ENCODE measurements at regions not wholly inside any gene's neighbourhood (a gene's known extent, or its start where the extent isn't known, plus 50 kb on each side); places are given as distances from the start of the nearest gene placed in this dataset.
"Not testable (repeated sequence)": the region's sequence is repeated elsewhere in the genome, so short reads cannot be mapped to it uniquely, and the experiment has no call there.

DNA sequence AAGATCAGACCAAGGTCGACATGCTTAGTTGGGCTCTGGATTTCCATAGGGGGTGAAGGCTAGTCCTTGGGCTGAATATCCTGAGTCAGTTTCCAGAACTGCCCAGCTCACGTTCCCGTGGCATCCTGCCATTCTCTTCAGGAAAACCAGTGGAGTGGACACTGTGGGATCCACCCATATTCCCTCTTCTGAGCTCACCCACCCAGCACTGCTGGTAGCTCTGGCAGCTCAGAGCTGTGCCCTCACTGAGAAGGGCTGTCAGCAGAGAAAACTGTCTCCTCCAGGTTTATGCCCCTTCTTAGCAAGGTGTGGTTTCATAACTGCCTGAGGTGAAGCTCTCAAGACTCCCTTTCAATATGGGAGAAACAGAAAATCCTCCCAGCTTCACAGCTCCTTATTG is 111.7 kb downstream of the GGTLC2 start (continued):
- TF ChIP-seq, protein P1, sequence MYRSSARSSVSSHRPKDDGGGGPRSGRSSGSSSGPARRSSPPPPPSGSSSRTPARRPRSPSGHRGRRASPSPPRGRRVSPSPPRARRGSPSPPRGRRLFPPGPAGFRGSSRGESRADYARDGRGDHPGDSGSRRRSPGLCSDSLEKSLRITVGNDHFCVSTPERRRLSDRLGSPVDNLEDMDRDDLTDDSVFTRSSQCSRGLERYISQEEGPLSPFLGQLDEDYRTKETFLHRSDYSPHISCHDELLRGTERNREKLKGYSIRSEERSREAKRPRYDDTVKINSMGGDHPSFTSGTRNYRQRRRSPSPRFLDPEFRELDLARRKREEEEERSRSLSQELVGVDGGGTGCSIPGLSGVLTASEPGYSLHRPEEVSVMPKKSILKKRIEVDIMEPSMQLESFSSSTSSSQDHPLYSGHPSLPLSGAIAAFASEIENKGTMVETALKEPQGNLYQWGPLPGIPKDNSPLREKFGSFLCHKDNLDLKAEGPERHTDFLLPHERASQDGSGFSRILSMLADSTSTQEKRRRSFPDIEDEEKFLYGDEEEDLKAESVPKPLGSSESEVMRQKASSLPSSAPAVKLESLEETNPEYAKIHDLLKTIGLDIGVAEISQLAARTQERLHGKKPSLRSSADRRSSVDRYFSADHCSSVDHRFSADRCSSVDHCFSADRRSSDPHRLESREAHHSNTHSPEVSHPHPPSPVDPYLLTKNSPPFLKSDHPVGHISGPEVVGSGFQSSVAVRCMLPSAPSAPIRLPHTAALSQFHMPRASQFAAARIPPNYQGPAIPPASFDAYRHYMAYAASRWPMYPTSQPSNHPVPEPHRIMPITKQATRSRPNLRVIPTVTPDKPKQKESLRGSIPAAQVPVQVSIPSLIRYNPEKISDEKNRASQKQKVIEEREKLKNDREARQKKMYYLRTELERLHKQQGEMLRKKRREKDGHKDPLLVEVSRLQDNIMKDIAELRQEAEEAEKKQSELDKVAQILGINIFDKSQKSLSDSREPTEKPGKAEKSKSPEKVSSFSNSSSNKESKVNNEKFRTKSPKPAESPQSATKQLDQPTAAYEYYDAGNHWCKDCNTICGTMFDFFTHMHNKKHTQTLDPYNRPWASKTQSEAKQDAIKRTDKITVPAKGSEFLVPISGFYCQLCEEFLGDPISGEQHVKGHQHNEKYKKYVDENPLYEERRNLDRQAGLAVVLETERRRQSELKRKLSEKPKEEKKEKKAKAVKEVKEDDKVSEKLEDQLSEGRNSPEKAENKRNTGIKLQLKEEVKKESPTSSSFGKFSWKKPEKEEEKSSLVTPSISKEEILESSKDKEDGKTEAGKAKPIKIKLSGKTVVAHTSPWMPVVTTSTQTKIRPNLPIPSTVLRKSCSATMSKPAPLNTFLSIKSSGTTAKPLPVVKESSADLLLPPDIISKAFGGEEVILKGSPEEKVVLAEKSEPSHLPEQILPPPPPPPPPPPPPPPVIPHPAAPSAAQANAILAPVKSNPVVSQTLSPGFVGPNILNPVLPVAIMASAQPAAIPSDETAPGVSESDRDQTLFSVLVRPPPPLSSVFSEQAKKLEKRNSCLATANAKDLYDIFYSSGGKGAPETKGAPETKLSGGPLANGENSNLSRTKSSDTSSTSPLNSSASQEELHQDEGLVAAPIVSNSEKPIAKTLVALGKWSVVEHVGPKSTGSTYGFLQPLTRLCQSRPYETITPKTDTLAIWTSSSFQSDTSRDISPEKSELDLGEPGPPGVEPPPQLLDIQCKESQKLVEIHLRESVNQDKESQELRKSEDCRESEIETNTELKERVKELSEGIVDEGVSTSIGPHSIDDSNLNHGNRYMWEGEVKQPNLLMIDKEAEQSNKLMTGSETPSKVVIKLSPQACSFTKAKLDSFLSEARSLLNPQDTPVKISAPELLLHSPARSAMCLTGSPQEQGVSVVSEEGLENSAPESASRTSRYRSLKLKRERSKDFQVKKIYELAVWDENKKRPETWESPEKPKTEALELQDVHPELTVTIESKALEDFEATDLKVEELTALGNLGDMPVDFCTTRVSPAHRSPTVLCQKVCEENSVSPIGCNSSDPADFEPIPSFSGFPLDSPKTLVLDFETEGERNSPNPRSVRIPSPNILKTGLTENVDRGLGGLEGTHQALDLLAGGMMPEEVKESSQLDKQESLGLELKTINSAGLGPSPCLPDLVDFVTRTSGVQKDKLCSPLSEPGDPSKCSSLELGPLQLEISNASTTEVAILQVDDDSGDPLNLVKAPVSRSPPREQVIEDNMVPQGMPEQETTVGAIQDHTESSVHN (CRISPR knock-in tag; IDR thresholded peaks at IDR 0.05): no peak
- TF ChIP-seq, protein P2, sequence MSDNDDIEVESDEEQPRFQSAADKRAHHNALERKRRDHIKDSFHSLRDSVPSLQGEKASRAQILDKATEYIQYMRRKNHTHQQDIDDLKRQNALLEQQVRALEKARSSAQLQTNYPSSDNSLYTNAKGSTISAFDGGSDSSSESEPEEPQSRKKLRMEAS (IDR thresholded peaks at IDR 0.05): no peak
- TF ChIP-seq ZNF335 (CRISPR knock-in tag; IDR thresholded peaks at IDR 0.05) (no peak), ZNF10 (CRISPR knock-in tag; IDR thresholded peaks at IDR 0.05; ENCODE audit: borderline replicate concordance, low read depth) (no peak), RFX3 (CRISPR knock-in tag; IDR thresholded peaks at IDR 0.05) (no peak), HMG20A (CRISPR knock-in tag; IDR thresholded peaks at IDR 0.05; ENCODE audit: borderline replicate concordance) (no peak)
- TF ChIP-seq, protein P3, sequence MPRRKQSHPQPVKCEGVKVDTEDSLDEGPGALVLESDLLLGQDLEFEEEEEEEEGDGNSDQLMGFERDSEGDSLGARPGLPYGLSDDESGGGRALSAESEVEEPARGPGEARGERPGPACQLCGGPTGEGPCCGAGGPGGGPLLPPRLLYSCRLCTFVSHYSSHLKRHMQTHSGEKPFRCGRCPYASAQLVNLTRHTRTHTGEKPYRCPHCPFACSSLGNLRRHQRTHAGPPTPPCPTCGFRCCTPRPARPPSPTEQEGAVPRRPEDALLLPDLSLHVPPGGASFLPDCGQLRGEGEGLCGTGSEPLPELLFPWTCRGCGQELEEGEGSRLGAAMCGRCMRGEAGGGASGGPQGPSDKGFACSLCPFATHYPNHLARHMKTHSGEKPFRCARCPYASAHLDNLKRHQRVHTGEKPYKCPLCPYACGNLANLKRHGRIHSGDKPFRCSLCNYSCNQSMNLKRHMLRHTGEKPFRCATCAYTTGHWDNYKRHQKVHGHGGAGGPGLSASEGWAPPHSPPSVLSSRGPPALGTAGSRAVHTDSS (CRISPR knock-in tag; conservative IDR thresholded peaks at IDR 0.05): no peak
- TF ChIP-seq, protein P4, sequence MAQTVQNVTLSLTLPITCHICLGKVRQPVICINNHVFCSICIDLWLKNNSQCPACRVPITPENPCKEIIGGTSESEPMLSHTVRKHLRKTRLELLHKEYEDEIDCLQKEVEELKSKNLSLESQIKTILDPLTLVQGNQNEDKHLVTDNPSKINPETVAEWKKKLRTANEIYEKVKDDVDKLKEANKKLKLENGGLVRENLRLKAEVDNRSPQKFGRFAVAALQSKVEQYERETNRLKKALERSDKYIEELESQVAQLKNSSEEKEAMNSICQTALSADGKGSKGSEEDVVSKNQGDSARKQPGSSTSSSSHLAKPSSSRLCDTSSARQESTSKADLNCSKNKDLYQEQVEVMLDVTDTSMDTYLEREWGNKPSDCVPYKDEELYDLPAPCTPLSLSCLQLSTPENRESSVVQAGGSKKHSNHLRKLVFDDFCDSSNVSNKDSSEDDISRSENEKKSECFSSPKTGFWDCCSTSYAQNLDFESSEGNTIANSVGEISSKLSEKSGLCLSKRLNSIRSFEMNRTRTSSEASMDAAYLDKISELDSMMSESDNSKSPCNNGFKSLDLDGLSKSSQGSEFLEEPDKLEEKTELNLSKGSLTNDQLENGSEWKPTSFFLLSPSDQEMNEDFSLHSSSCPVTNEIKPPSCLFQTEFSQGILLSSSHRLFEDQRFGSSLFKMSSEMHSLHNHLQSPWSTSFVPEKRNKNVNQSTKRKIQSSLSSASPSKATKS (CRISPR knock-in tag; IDR thresholded peaks at IDR 0.05): no peak
- TF ChIP-seq, protein P5, sequence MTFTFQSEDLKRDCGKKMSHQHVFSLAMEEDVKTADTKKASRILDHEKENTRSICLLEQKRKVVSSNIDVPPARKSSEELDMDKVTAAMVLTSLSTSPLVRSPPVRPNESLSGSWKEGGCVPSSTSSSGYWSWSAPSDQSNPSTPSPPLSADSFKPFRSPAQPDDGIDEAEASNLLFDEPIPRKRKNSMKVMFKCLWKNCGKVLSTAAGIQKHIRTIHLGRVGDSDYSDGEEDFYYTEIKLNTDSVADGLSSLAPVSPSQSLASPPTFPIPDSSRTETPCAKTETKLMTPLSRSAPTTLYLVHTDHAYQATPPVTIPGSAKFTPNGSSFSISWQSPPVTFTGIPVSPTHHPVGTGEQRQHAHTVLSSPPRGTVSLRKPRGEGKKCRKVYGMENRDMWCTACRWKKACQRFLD (CRISPR knock-in tag; IDR thresholded peaks at IDR 0.05; ENCODE audit: borderline replicate concordance): no peak

DNA sequence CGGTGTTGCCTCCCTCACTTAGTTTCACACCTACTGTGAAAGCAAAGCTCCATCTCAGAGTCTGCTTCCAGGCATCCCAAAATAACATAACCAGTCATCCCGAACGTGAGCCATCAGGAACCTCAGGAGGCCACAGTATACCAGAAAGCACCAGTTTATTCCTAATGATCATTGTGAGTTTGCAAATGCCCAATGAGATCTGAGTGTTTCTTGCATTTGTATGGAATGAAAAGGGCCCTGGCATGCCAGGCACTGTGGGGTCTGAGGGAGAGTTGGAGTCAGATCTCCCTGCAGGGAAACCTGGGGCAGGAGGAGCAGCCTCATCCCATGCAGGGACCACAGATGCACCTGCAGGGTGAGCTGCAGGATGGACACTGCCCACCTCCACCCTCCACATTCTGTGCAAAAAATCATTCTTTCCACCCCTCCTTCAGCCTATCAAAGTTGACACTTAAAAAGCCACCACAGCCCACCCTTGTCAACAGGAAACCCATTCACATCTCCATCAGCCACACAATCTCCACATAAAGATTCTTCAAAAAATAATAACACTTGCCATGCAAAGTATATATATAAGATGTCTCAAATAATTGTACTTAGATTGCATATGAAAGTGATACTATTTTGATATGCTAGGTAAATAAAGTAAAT is 112.3 kb downstream of the GGTLC2 start:
- H3K4me2 ChIP-seq (ENCODE audit: low read depth, low read length); BruUV-seq (replicated peaks); H3K4me1 ChIP-seq (ENCODE audit: insufficient read depth, low read length); H4K20me1 ChIP-seq (ENCODE audit: insufficient read depth, low read length); H3K4me3 ChIP-seq (replicated peaks in 1 of 3; ENCODE audit: insufficient read depth in 1 of 3, low read depth in 2 of 3, low read length in 3 of 3); H2AFZ ChIP-seq (ENCODE audit: low read length); H3K27me3 ChIP-seq (ENCODE audit: control insufficient read depth in 1 of 2, insufficient read depth in 2 of 2, low read length in 2 of 2); H3K9ac ChIP-seq (ENCODE audit: insufficient read depth, low read depth, low read length); ATAC-seq; CTCF ChIA-PET (ENCODE audit: low intra/inter-chr PET ratio, low total read pairs); H3K9me3 ChIP-seq (ENCODE audit: low read length); POLR2A ChIA-PET; intact Hi-C loops (cut with micrococcal nuclease; ENCODE audit: unreplicated experiment); DNase-seq (ENCODE audit: low spot score); H3K27ac ChIP-seq (ENCODE audit: extremely low read length, insufficient read depth, low read length); H3K36me3 ChIP-seq (replicated peaks in 1 of 2; ENCODE audit: control insufficient read depth in 1 of 2, insufficient read depth in 2 of 2, low read length in 2 of 2); FAIRE-seq; H3K79me2 ChIP-seq (ENCODE audit: insufficient read depth, low read length): not testable (repeated sequence)
- in situ Hi-C loops (cut with HindIII; ENCODE audit: extremely low pct_ligation_motif_present, low pct_unique_long_range_greater_than_20kb): loop anchor here (10.0 kb wide), 1 partner anchor 128 kb away; the partner anchor contains the start of gene IGLL5
- WGBS (ENCODE audit: low lambda C conversion rate): 0% methylated on average over 2 of the region's 3 CpGs

All from HepG2 (cell line).